Aorta (tissue), 5 donors: ENCODE measurements at regions not wholly inside any gene's neighbourhood (a gene's known extent, or its start where the extent isn't known, plus 50 kb on each side); places are given as distances from the start of the nearest gene placed in this dataset.

Source experiments
- ATAC-seq: fragments of 200-7000 bp; cut with Tn5 transposase; one replicate; pipeline ENCODE4 v1.9.1; 2022; ENCODE audit warnings: moderate library complexity; ENCODE audit not compliant: low FRiP score
- DNase-seq, 2 donors: peaks; one replicate each; pipeline ENCODE4 v3.0.0-alpha.2; 2020
- H3K27ac ChIP-seq, 2 donors: one replicate each; pipeline ENCODE4 v1.5.1; 2013; ENCODE audit warnings: low read length in 2 of 2, mild to moderate bottlenecking in 2 of 2, moderate library complexity in 2 of 2, control low read depth in 1 of 2, inconsistent platforms in 1 of 2, low read depth in 1 of 2
- H3K27me3 ChIP-seq, 2 donors: one replicate each; pipeline ENCODE4 v1.6.1; 2013; ENCODE audit warnings: control low read depth in 1 of 2, low read length in 1 of 2, mild to moderate bottlenecking in 1 of 2, moderate library complexity in 1 of 2; ENCODE audit not compliant: insufficient read depth in 2 of 2, control insufficient read depth in 1 of 2
- H3K36me3 ChIP-seq, 2 donors: one replicate each; pipeline ENCODE4 v1.6.1; 2013; ENCODE audit warnings: control low read depth in 1 of 2, low read length in 1 of 2, mild to moderate bottlenecking in 1 of 2; ENCODE audit not compliant: insufficient read depth in 2 of 2, control insufficient read depth in 1 of 2
- H3K4me1 ChIP-seq, 2 donors: one replicate each; pipeline ENCODE4 v1.6.1; 2013; ENCODE audit warnings: low read length in 2 of 2, control low read depth in 1 of 2, mild to moderate bottlenecking in 1 of 2, moderate library complexity in 1 of 2; ENCODE audit not compliant: insufficient read depth in 2 of 2, control insufficient read depth in 1 of 2
- H3K4me3 ChIP-seq, 2 donors: one replicate each; pipeline ENCODE4 v1.5.1; 2013; ENCODE audit warnings: low read length in 2 of 2, control low read depth in 1 of 2, mild to moderate bottlenecking in 1 of 2
- H3K9me3 ChIP-seq: one replicate; pipeline ENCODE4 v1.6.1; 2013; ENCODE audit warnings: mild to moderate bottlenecking, low read length; ENCODE audit not compliant: control insufficient read depth
- WGBS, 2 donors: extraction: QIAGEN DNeasy Blood & Tissue Kit; methylation state at CpG; one replicate each; pipeline ENCODE4 v1.1.7; 2013; 5-methylcytosine and 5-hydroxymethylcytosine counted together
- intact Hi-C, 2 donors: fragments of 100-400 bp; cut with DNase I; formaldehyde crosslinking; loops; one replicate each; pipeline versions ENCODE4 v1.14.2 to v1.15.0; 2022
- donor health status: healthy with polysubstance abuse.
- donor health status: Bipolar disorder and iron deficiency.
- donor health status: DM: no; HTN: no; CAD: no.
- donor health status: DM: no; HTN: no; CAD: no.
- donor health status: DM: yes; HTN: yes; CAD: no.

DNA sequence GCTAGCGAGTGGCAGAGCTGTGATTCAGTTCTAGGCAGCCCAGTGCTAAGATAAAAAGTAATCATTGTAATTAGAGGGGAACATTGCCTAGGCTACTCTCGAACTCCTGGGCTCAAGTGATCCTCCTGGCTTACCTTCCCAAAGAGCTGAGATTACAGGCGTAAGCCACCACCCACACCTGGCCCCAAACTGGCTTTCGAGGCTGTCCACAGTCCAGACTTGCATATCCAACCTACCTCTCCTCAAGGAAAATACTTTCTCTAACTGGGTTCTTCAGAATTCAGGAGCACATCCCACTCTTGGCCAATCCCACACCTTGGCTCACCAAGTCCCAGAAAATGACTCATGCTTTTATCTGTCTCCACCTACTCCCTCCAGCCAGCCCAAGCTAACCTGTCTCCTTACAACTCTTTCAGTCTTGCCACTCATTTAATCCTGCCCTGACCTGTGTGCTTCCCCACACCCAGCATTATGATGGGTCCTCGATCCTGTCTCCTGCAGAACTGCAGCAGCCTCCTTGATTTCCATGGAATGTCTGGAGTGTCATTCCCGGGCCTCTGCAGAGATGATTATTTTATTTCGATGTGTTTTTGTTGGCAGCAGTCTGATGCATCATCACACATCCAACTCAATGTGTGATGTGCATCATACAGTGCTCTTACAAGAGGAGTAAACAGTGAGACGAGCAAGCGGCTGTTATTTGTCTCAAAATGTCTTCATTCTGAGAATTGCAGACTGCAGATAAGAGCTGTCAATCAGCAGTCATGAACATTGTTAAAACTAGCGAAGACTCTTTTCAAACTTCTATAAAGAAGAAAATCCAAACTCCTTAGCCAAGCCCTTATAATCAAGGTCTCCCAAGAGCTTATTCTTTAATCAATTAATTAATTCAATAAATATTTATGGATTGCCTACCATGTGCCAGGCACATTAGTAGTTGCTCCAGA, 167.3 kb downstream of the SEC61B start:
- no peak for ATAC-seq
- WGBS, 2 donors = 84% methylated on average over 10 of the region's 10 CpGs
- DNase-seq = no peak
- Histone ChIP-seq H3K4me1 (no peaks in the 10 kb centered on the region), H3K27ac (no peak overlapping the region), H3K4me3 (no peak overlapping the region), H3K36me3 (no peaks in the 10 kb centered on the region), H3K9me3 (no peaks in the 10 kb centered on the region), H3K27me3 (no peaks in the 10 kb centered on the region)
- intact Hi-C loops = no loop called here

DNA sequence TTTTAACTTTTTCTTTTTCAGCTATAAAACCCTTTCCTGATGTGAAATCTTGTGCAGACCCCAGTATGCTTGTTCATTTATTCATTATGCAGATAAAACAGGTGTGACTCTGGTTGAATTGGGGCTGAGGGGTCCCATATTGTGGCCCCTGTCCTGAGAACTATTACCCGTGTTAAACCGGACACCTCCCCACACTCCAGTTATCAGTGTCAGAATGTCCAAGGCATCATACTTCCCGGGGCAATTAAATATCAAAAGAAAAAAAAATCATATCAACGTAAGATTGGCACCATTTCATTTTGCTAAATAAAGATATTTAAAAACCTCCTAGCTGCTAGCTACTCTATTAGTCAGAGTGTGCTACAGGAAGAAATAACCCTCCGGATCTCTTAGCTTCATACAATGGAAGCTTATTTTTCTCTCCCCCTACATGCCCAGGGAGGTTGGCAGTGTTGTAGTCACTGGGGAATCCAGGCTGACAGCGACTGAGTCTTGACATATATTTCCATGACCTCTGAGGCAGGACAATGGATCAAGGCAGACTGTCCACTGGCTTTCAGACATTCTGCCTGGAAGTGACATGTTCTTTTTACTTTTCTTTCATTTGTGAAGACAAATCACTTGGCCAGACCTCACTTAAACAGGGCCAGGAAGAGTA, 170.0 kb downstream of the SEC61B start:
- no peaks in the 10 kb centered on the region for H3K9me3 ChIP-seq
- ATAC-seq (no peak), DNase-seq (no peak)
- H3K27me3 ChIP-seq = no peaks in the 10 kb centered on the region
- H3K36me3 ChIP-seq = no peaks in the 10 kb centered on the region
- H3K4me3 ChIP-seq = no peak overlapping the region
- H3K4me1 ChIP-seq = no peaks in the 10 kb centered on the region
- H3K27ac ChIP-seq = no peak overlapping the region
- intact Hi-C loops = no loop called here
- WGBS, 2 donors = 22 to 32% methylated on average over 6 of the region's 6 CpGs

DNA sequence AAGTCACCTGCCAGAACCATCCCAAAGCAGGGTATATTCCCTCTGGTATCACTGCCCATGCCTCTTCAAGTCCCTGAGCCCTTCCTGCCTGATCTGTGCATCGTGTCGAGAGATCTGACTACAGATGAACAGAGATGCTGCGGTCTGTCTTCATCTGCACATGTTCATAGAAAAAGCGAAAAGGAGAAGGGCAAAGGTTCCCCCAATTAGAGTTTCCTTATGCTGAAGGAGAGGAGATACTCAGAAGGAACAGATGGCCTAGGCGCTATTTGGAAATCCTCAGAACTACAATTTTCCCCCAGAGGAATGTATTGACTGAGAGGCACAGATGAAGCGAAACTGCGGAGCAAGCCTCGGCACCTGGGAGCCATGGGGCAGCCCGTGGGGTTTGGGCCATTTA, 170.9 kb downstream of the SEC61B start:
- intact Hi-C loops = no loop called here
- 92 to 93% methylated on average over 9 of the region's 9 CpGs for WGBS, 2 donors
- ATAC-seq = no peak

DNA sequence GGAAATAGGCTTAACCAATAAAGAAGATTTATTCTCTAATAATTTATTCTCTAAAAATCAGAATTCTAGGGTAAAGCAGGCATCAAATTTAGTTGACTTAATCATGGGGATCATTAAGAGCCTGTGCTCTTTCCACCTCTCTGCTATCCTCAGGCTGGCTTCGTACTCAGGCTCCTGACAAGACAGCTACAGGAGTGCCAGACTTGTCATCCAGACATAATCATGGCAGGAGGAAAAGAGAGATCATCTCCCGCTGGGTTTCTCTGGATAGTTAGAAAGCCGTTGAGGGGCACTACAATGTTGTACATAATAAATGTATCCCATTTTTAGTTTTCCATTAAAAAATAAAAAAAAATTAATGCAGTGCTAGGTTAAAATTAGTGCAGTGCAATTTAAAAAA, 171.9 kb downstream of the SEC61B start:
- no peak for ATAC-seq
- WGBS, 2 donors = 60 to 65% methylated on average over 3 of the region's 3 CpGs
- intact Hi-C loops = no loop called here

More for the DNA sequence above, 170.9 kb downstream of the SEC61B start:
- Histone ChIP-seq H3K36me3 (no peaks in the 10 kb centered on the region), H3K27me3 (no peaks in the 10 kb centered on the region), H3K4me1 (no peaks in the 10 kb centered on the region), H3K27ac (no peak overlapping the region), H3K9me3 (no peaks in the 10 kb centered on the region), H3K4me3 (no peak overlapping the region)
- no peak for DNase-seq

DNA sequence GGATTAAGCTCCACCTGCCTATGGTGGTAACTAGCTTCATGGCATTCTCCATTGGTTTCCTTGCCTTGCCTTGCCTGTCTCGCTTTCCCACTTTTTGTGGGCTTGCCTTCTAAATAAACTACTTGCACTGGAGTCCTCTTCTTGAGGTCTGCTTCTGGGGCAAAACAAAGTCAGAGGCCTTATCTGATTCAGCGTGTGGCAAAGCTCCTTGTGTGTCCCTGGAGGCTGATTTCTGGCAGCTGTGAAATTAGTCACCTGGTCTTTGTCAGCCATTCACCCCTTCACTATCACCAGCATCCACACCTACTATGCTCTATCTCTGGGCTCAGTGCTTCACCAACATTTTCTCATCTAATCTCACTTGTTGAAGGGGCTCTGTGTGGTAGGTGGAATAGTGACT, 176.2 kb downstream of the SEC61B start:
- Histone ChIP-seq H3K9me3 (no peaks in the 10 kb centered on the region), H3K36me3 (no peaks in the 10 kb centered on the region), H3K27me3 (no peaks in the 10 kb centered on the region), H3K4me3 (no peak overlapping the region), H3K27ac (no peak overlapping the region), H3K4me1 (no peaks in the 10 kb centered on the region)
- 52 to 58% methylated on average over 2 of the region's 2 CpGs for WGBS, 2 donors
- intact Hi-C loops = no loop called here
- no peak for DNase-seq
- ATAC-seq = no peak

More for the DNA sequence above, 171.9 kb downstream of the SEC61B start:
- Histone ChIP-seq H3K36me3 (no peaks in the 10 kb centered on the region), H3K9me3 (no peaks in the 10 kb centered on the region), H3K27ac (no peak overlapping the region), H3K4me3 (no peak overlapping the region), H3K4me1 (no peaks in the 10 kb centered on the region), H3K27me3 (no peaks in the 10 kb centered on the region)
- DNase-seq = no peak

DNA sequence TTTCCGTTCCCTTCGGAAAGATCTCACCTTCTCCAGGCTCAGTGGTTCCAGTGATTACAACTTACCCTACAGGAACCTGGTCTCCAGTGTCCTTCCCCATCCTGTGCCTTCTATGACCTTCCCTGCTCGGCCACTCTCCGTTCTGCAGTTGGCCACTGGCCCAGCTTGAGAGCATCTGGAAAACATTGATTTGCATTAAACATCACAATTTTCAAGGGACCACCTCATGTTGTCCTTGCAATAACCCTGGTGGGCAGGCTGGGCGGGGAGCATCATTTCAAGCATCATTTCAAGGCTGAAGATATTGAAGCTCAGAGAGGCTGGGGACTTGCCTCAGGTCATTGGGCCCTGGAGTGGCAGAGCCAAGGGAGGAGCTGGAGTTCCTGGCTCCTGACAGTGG, 177.4 kb downstream of the SEC61B start:
- intact Hi-C loops = no loop called here
- 93 to 95% methylated on average over 5 of the region's 5 CpGs for WGBS, 2 donors
- H3K4me1 ChIP-seq = no peaks in the 10 kb centered on the region
- H3K27ac ChIP-seq = no peak overlapping the region
- H3K36me3 ChIP-seq = no peaks in the 10 kb centered on the region
- no peak overlapping the region for H3K4me3 ChIP-seq
- no peaks in the 10 kb centered on the region for H3K9me3 ChIP-seq
- no peak for ATAC-seq
- no peak for DNase-seq
- H3K27me3 ChIP-seq = no peaks in the 10 kb centered on the region

DNA sequence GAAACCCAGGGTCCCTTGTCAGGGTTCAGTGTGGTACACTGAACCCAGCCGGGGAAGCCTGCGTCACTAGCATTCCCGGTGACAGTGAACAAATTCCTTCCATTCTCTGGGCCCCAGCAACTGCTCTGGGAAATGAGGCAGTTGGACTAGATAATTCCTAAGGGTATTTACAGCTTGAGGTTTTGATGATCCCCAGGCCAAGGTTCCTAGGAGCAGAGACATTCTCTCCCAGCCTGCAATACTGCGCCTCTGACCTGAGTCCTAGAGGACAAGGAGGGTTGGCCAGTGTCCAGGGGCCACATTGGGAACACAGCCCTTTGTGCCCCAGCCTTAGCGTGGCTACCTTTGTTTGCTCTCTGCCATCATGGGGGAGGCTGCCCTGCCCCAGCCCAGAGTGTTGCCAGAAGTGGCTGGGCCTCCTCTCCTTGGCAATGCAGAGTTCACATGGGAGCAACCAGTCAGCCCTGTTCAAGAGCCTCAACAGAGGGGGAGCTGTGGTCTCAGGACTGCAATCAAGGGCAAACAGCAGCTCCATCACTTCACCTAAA, 178.2 kb downstream of the SEC61B start:
- no peaks in the 10 kb centered on the region for H3K27me3 ChIP-seq
- WGBS, 2 donors = 80 to 84% methylated on average over 5 of the region's 5 CpGs
- intact Hi-C loops = no loop called here
- no peaks in the 10 kb centered on the region for H3K9me3 ChIP-seq
- no peak overlapping the region for H3K27ac ChIP-seq
- H3K36me3 ChIP-seq = no peaks in the 10 kb centered on the region
- no peak overlapping the region for H3K4me3 ChIP-seq
- DNase-seq = no peak
- ATAC-seq = no peak
- no peaks in the 10 kb centered on the region for H3K4me1 ChIP-seq

DNA sequence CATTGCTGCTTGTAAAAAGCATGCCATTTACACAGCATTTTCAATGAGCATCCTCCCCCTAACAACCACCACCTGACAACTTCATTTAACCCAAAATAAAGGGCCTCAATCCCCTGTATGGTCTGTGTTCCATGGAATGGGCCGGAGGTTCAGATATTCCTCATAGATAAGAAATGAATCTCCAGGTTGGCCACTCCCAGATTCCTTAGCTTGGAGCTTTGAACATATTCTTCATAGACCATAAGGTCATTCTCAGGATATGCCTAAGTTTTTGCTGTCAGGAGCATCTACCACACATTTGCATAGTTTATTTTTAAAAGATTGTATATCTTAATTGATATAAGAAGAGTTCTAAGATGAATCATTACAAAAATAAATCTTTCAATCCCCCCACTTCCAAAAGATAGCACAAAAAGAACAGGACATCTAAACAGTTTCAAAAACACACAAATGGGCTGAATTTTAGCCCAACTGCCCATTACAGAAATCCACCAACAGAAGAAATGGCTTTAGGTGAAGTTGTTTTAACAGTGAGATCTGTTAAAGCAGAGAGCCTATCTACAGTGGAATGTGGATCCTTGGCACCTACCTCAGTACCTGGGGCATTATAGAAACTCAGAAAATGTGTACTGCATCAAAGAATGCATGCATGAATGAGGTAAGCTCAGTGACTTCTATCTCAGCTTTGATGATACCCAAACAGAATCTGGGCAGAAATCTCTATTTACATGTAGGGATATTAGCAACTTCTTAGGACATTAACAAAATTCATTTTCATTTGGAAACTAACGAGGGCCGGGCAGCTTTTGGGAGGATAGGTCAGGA, 179.8 kb downstream of the SEC61B start:
- no peaks in the 10 kb centered on the region for H3K9me3 ChIP-seq
- no peaks in the 10 kb centered on the region for H3K27me3 ChIP-seq
- WGBS, 2 donors = 94% methylated on average over 3 of the region's 3 CpGs
- intact Hi-C loops = no loop called here
- DNase-seq = no peak
- no peaks in the 10 kb centered on the region for H3K4me1 ChIP-seq
- no peaks in the 10 kb centered on the region for H3K36me3 ChIP-seq
- no peak for ATAC-seq
- H3K4me3 ChIP-seq = no peak overlapping the region
- no peak overlapping the region for H3K27ac ChIP-seq
